GM23338 (cell line): ENCODE measurements at regions not wholly inside any gene's neighbourhood (a gene's known extent, or its start where the extent isn't known, plus 50 kb on each side); places are given as distances from the start of the nearest gene placed in this dataset.

Source experiments
- ATAC-seq: fragments of 200-7000 bp; cut with Tn5 transposase; 3 replicates; pipeline ENCODE4 v1.9.1; 2020
- DNase-seq: peaks from one replicate; pipeline ENCODE4 v3.0.0-alpha.2; 2015; ENCODE audit warnings: low spot score
- H2AFZ ChIP-seq: fragments of 200-600 bp; sonication (generic); 2 replicates; pipeline ENCODE4 v1.8.0; 2016; ENCODE audit warnings: antibody characterized with exemption, mild to moderate bottlenecking, moderate library complexity
- H3F3A ChIP-seq: fragments of 200-600 bp; sonication (generic); replicated peaks from 2 replicates; pipeline ENCODE4 v1.8.0; 2017; ENCODE audit warnings: antibody characterized with exemption, mixed run types, low read depth
- H3K27ac ChIP-seq: fragments of 200-600 bp; sonication (generic); 2 replicates; pipeline ENCODE4 v1.6.1; 2016; ENCODE audit warnings: low read depth
- H3K27me3 ChIP-seq: fragments of 200-600 bp; sonication (generic); 2 replicates; pipeline ENCODE4 v1.8.0; 2016; ENCODE audit warnings: mild to moderate bottlenecking, mixed run types, moderate library complexity; ENCODE audit not compliant: insufficient read depth
- H3K36me3 ChIP-seq: fragments of 200-600 bp; sonication (generic); 2 replicates; pipeline ENCODE4 v1.8.0; 2016; ENCODE audit warnings: mild to moderate bottlenecking; ENCODE audit not compliant: insufficient read depth
- H3K4me1 ChIP-seq: fragments of 200-600 bp; sonication (generic); 2 replicates; pipeline ENCODE4 v1.8.0; 2016; ENCODE audit warnings: mild to moderate bottlenecking, moderate library complexity; ENCODE audit not compliant: insufficient read depth
- H3K4me2 ChIP-seq: fragments of 200-600 bp; sonication (generic); 2 replicates; pipeline ENCODE4 v1.7.1; 2017; ENCODE audit warnings: mixed run types
- H3K4me3 ChIP-seq: fragments of 200-600 bp; sonication (generic); 2 replicates; pipeline ENCODE4 v1.6.1; 2016; ENCODE audit warnings: mixed run types
- H3K79me2 ChIP-seq: fragments of 200-600 bp; sonication (generic); replicated peaks from 2 replicates; pipeline ENCODE4 v1.8.0; 2017; ENCODE audit warnings: mild to moderate bottlenecking; ENCODE audit not compliant: insufficient read depth
- H3K9me2 ChIP-seq: fragments of 200-600 bp; sonication (generic); 2 replicates; pipeline ENCODE4 v1.8.0; 2017; ENCODE audit not compliant: insufficient read depth
- H4K20me1 ChIP-seq: fragments of 200-600 bp; sonication (generic); replicated peaks from 2 replicates; pipeline ENCODE4 v1.8.0; 2017; ENCODE audit warnings: mild to moderate bottlenecking; ENCODE audit not compliant: insufficient read depth
- H3K27ac Mint-ChIP-seq: 2 replicates; pipeline ENCODE4 v1.8.0; 2020; ENCODE audit warnings: inconsistent platforms, mild to moderate bottlenecking, moderate library complexity, mixed read lengths
- H3K27me3 Mint-ChIP-seq: 3 replicates; pipeline ENCODE4 v1.8.0; 2022; ENCODE audit warnings: low read depth, mild to moderate bottlenecking, moderate library complexity, mixed read lengths, inconsistent platforms; ENCODE audit not compliant: insufficient read depth, poor library complexity
- H3K36me3 Mint-ChIP-seq: 3 replicates; pipeline ENCODE4 v1.8.0; 2021; ENCODE audit warnings: low read depth, mild to moderate bottlenecking, inconsistent platforms, moderate library complexity, mixed read lengths
- H3K4me1 Mint-ChIP-seq: 3 replicates; pipeline ENCODE4 v1.8.0; 2020; ENCODE audit warnings: mild to moderate bottlenecking, inconsistent platforms, mixed read lengths
- H3K4me3 Mint-ChIP-seq: 3 replicates; pipeline ENCODE4 v1.8.0; 2021; ENCODE audit warnings: moderate library complexity, mild to moderate bottlenecking, inconsistent platforms, mixed read lengths
- H3K9me3 Mint-ChIP-seq: 3 replicates; pipeline ENCODE4 v1.8.0; 2020; ENCODE audit warnings: moderate library complexity, mild to moderate bottlenecking, inconsistent platforms, mixed read lengths
- ETS1 ChIP-seq: IDR thresholded peaks from 2 replicates; pipeline ENCODE4 v1.6.1; 2016; ENCODE audit warnings: antibody characterized with exemption
- EZH2 ChIP-seq: fragments of 200-600 bp; sonication (generic); IDR thresholded peaks from one replicate; pipeline ENCODE4 v1.8.0; 2017; ENCODE audit warnings: antibody characterized with exemption, mild to moderate bottlenecking, low read depth; ENCODE audit not compliant: unreplicated experiment
- EZH2phosphoT487 ChIP-seq: fragments of 200-600 bp; sonication (generic); IDR thresholded peaks from one replicate; pipeline ENCODE4 v1.8.1; 2018; ENCODE audit warnings: antibody characterized with exemption; ENCODE audit not compliant: unreplicated experiment
- JUNB ChIP-seq: IDR thresholded peaks from one replicate; pipeline ENCODE4 v1.6.1; 2016; ENCODE audit warnings: antibody characterized with exemption; ENCODE audit not compliant: unreplicated experiment
- NANOG ChIP-seq: IDR thresholded peaks from 2 replicates; pipeline ENCODE4 v1.6.1; 2016; ENCODE audit warnings: antibody characterized with exemption, borderline replicate concordance
- POLR2AphosphoS5 ChIP-seq: IDR thresholded peaks from 2 replicates; pipeline ENCODE4 v1.6.1; 2016; ENCODE audit warnings: antibody characterized with exemption, low read depth
- REST ChIP-seq: IDR thresholded peaks from one replicate; pipeline ENCODE4 v1.6.1; 2018; ENCODE audit warnings: antibody characterized with exemption; ENCODE audit not compliant: unreplicated experiment
- STAT1 ChIP-seq: IDR thresholded peaks from one replicate; pipeline ENCODE4 v1.6.1; 2016; ENCODE audit warnings: antibody characterized with exemption; ENCODE audit not compliant: unreplicated experiment
- ZNF114 ChIP-seq: fragments of 250-450 bp; sonication (Bioruptor Pico); IDR thresholded peaks from 2 replicates; pipeline ENCODE4 v1.5.0; 2020; ENCODE audit warnings: mild to moderate bottlenecking, moderate library complexity
- ZNF331 ChIP-seq: fragments of 250-450 bp; sonication (Bioruptor Pico); IDR thresholded peaks from 2 replicates; pipeline ENCODE4 v1.5.0; 2020; ENCODE audit warnings: low read depth, mild to moderate bottlenecking, moderate library complexity
- ZNF462 ChIP-seq: fragments of 250-450 bp; sonication (Bioruptor Pico); IDR thresholded peaks from 2 replicates; pipeline ENCODE4 v1.5.0; 2020; ENCODE audit warnings: mild to moderate bottlenecking, moderate library complexity

DNA sequence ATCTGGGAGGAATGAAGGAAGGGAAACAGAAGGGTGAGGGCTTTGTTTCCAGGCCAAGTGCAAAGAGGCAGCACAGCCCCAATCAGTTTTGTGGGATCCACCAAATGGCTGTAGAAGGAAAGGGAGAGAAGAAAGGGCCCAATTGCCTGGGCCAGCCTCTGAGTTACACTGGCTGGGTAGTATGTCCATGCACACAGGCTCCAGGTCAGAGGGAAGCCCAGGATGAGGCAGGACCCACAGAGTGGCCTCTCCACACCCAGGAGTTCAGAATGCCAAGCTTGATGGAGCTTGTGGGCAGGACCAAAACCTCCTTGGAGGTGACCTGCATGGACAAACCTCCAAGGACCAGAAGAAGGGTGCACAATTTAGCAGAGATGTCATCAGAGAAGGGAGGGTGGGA lies 178.2 kb upstream of the TSHZ3 start:
- DNase-seq, result no peak
- Histone ChIP-seq H3K4me2 (no peak overlapping the region), H3K27ac (no peak overlapping the region), H3K27me3 (no peaks in the 10 kb centered on the region), H3K36me3 (no peaks in the 10 kb centered on the region), H3K9me2 (no peaks in the 10 kb centered on the region), H3K4me1 (no peaks in the 10 kb centered on the region; the same call in 1 of the 2 replicates), H2AFZ (no peak overlapping the region), H3K79me2 (no peaks in the 10 kb centered on the region), H3K4me3 (no peak overlapping the region), H3F3A (no peaks in the 10 kb centered on the region), H4K20me1 (no peaks in the 10 kb centered on the region)
- ATAC-seq, result no peak
- Mint-ChIP-seq H3K4me1 (peaks cover 9% of the 10 kb centered on the region; the same call in 2 of the 3 replicates), H3K27me3 (no peaks in the 10 kb centered on the region), H3K27ac (no peak overlapping the region), H3K9me3 (peaks cover 21% of the 10 kb centered on the region), H3K36me3 (peaks cover 11% of the 10 kb centered on the region), H3K4me3 (no peak overlapping the region)
- TF ChIP-seq REST (no peak), ZNF462 (no peak), NANOG (no peak), ZNF114 (CRISPR knock-in tag) (no peak), JUNB (no peak), ZNF331 (no peak), EZH2 (no peak), POLR2AphosphoS5 (no peak), STAT1 (no peak), EZH2phosphoT487 (no peak), ETS1 (no peak)
